ENCODE measurements at regions not wholly inside any gene's neighbourhood (a gene's known extent, or its start where the extent isn't known, plus 50 kb on each side); places are given as distances from the start of the nearest gene placed in this dataset.
"Not testable (repeated sequence)": the region's sequence is repeated elsewhere in the genome, so short reads cannot be mapped to it uniquely, and the experiment has no call there.

GRCh38 chr13:50484472-50485113, 358.9 kb downstream of the DLEU7 start:
- no peaks in the 10 kb centered on the region for H3K27me3 ChIP-seq (ENCODE audit: insufficient read depth, low read length)
- H3K27ac ChIP-seq (ENCODE audit: low read depth, low read length) = no peak overlapping the region
- H3K4me1 ChIP-seq (ENCODE audit: insufficient read depth, low read length) = no peaks in the 10 kb centered on the region
- no peak overlapping the region for H3K9ac ChIP-seq (ENCODE audit: low read depth, low read length)
- no peaks in the 10 kb centered on the region for H3K9me3 ChIP-seq (ENCODE audit: insufficient read depth, low read depth, low read length)
- no peaks in the 10 kb centered on the region for H3K36me3 ChIP-seq (ENCODE audit: insufficient read depth, low read length)
- no peak overlapping the region for H3K4me3 ChIP-seq (ENCODE audit: low read length)
- WGBS = 89% methylated on average over 12 of the region's 12 CpGs

GRCh38 chr13:50485979-50486935, 357.2 kb downstream of the DLEU7 start:
- H3K27ac ChIP-seq (ENCODE audit: low read depth, low read length) = no peak overlapping the region
- no peaks in the 10 kb centered on the region for H3K27me3 ChIP-seq (ENCODE audit: insufficient read depth, low read length)
- no peaks in the 10 kb centered on the region for H3K4me1 ChIP-seq (ENCODE audit: insufficient read depth, low read length)
- H3K36me3 ChIP-seq (ENCODE audit: insufficient read depth, low read length) = no peaks in the 10 kb centered on the region
- 80% methylated on average over 7 of the region's 8 CpGs for WGBS
- H3K9ac ChIP-seq (ENCODE audit: low read depth, low read length) = no peak overlapping the region
- H3K9me3 ChIP-seq (ENCODE audit: insufficient read depth, low read depth, low read length) = no peaks in the 10 kb centered on the region
- no peak overlapping the region for H3K4me3 ChIP-seq (ENCODE audit: low read length)

- no peaks in the 10 kb centered on the region for H3K9me3 ChIP-seq (ENCODE audit: insufficient read depth, low read depth, low read length)
- no peak overlapping the region for H3K27ac ChIP-seq (ENCODE audit: low read depth, low read length)
- H3K4me3 ChIP-seq (ENCODE audit: low read length) = no peak overlapping the region
- no peaks in the 10 kb centered on the region for H3K36me3 ChIP-seq (ENCODE audit: insufficient read depth, low read length)
- no peak overlapping the region for H3K9ac ChIP-seq (ENCODE audit: low read depth, low read length)
- 86% methylated on average over 3 of the region's 3 CpGs for WGBS
- H3K4me1 ChIP-seq (ENCODE audit: insufficient read depth, low read length) = no peaks in the 10 kb centered on the region
- no peaks in the 10 kb centered on the region for H3K27me3 ChIP-seq (ENCODE audit: insufficient read depth, low read length)
Observed at GRCh38 chr13:50493683-50494082, 349.8 kb downstream of the DLEU7 start.

GRCh38 chr13:50494138-50494537, 349.4 kb downstream of the DLEU7 start:
- Histone ChIP-seq H3K9ac (ENCODE audit: low read depth, low read length) (no peak overlapping the region), H3K4me3 (ENCODE audit: low read length) (no peak overlapping the region), H3K27me3 (ENCODE audit: insufficient read depth, low read length) (no peaks in the 10 kb centered on the region), H3K36me3 (ENCODE audit: insufficient read depth, low read length) (no peaks in the 10 kb centered on the region), H3K9me3 (ENCODE audit: insufficient read depth, low read depth, low read length) (no peaks in the 10 kb centered on the region), H3K27ac (ENCODE audit: low read depth, low read length) (no peak overlapping the region), H3K4me1 (ENCODE audit: insufficient read depth, low read length) (no peaks in the 10 kb centered on the region)
- 94% methylated on average over 2 of the region's 2 CpGs for WGBS

GRCh38 chr13:50503212-50503611, 340.3 kb downstream of the DLEU7 start:
- not testable (repeated sequence) for H3K4me3 ChIP-seq (ENCODE audit: low read length); H3K9me3 ChIP-seq (ENCODE audit: insufficient read depth, low read depth, low read length); H3K36me3 ChIP-seq (ENCODE audit: insufficient read depth, low read length); H3K4me1 ChIP-seq (ENCODE audit: insufficient read depth, low read length); H3K9ac ChIP-seq (ENCODE audit: low read depth, low read length); H3K27ac ChIP-seq (ENCODE audit: low read depth, low read length); H3K27me3 ChIP-seq (ENCODE audit: insufficient read depth, low read length)
- WGBS = no CpG with 5 or more reads among the region's 1 CpG

GRCh38 chr13:50509167-50509566, 334.3 kb downstream of the DLEU7 start:
- Histone ChIP-seq H3K9ac (ENCODE audit: low read depth, low read length) (no peak overlapping the region), H3K27ac (ENCODE audit: low read depth, low read length) (no peak overlapping the region), H3K36me3 (ENCODE audit: insufficient read depth, low read length) (no peaks in the 10 kb centered on the region), H3K4me1 (ENCODE audit: insufficient read depth, low read length) (no peaks in the 10 kb centered on the region), H3K9me3 (ENCODE audit: insufficient read depth, low read depth, low read length) (peaks cover 14% of the 10 kb centered on the region), H3K27me3 (ENCODE audit: insufficient read depth, low read length) (no peaks in the 10 kb centered on the region), H3K4me3 (ENCODE audit: low read length) (no peak overlapping the region)

GRCh38 chr13:50509771-50510441, 333.6 kb downstream of the DLEU7 start:
- WGBS = 90% methylated on average over 2 of the region's 2 CpGs

GRCh38 chr13:50510885-50511545, 332.5 kb downstream of the DLEU7 start:
- not testable (repeated sequence) for H3K4me1 ChIP-seq (ENCODE audit: insufficient read depth, low read length); H3K4me3 ChIP-seq (ENCODE audit: low read length); H3K27me3 ChIP-seq (ENCODE audit: insufficient read depth, low read length); H3K27ac ChIP-seq (ENCODE audit: low read depth, low read length); H3K9ac ChIP-seq (ENCODE audit: low read depth, low read length); H3K36me3 ChIP-seq (ENCODE audit: insufficient read depth, low read length)
- H3K9me3 ChIP-seq (ENCODE audit: insufficient read depth, low read depth, low read length) = peaks cover 14% of the 10 kb centered on the region
- 47% methylated on average over 1 of the region's 1 CpG for WGBS

More at GRCh38 chr13:50509771-50510441, 333.6 kb downstream of the DLEU7 start:
- no peaks in the 10 kb centered on the region for H3K27me3 ChIP-seq (ENCODE audit: insufficient read depth, low read length)
- H3K4me1 ChIP-seq (ENCODE audit: insufficient read depth, low read length) = no peaks in the 10 kb centered on the region
- H3K27ac ChIP-seq (ENCODE audit: low read depth, low read length) = no peak overlapping the region
- H3K4me3 ChIP-seq (ENCODE audit: low read length) = no peak overlapping the region
- peaks cover 14% of the 10 kb centered on the region for H3K9me3 ChIP-seq (ENCODE audit: insufficient read depth, low read depth, low read length)
- no peak overlapping the region for H3K9ac ChIP-seq (ENCODE audit: low read depth, low read length)
- H3K36me3 ChIP-seq (ENCODE audit: insufficient read depth, low read length) = no peaks in the 10 kb centered on the region

GRCh38 chr13:50511877-50512341, 331.6 kb downstream of the DLEU7 start:
- peaks cover 14% of the 10 kb centered on the region for H3K9me3 ChIP-seq (ENCODE audit: insufficient read depth, low read depth, low read length)
- H3K36me3 ChIP-seq (ENCODE audit: insufficient read depth, low read length) = no peaks in the 10 kb centered on the region
- no peak overlapping the region for H3K9ac ChIP-seq (ENCODE audit: low read depth, low read length)
- H3K27ac ChIP-seq (ENCODE audit: low read depth, low read length) = no peak overlapping the region
- H3K27me3 ChIP-seq (ENCODE audit: insufficient read depth, low read length) = no peaks in the 10 kb centered on the region
- WGBS = 93% methylated on average over 4 of the region's 4 CpGs
- no peak overlapping the region for H3K4me3 ChIP-seq (ENCODE audit: low read length)
- no peaks in the 10 kb centered on the region for H3K4me1 ChIP-seq (ENCODE audit: insufficient read depth, low read length)

- Histone ChIP-seq H3K36me3 (ENCODE audit: insufficient read depth, low read length) (no peaks in the 10 kb centered on the region), H3K9me3 (ENCODE audit: insufficient read depth, low read depth, low read length) (peaks cover 14% of the 10 kb centered on the region), H3K27me3 (ENCODE audit: insufficient read depth, low read length) (no peaks in the 10 kb centered on the region), H3K4me3 (ENCODE audit: low read length) (no peak overlapping the region), H3K9ac (ENCODE audit: low read depth, low read length) (no peak overlapping the region), H3K27ac (ENCODE audit: low read depth, low read length) (no peak overlapping the region), H3K4me1 (ENCODE audit: insufficient read depth, low read length) (no peaks in the 10 kb centered on the region)
- 81% methylated on average over 11 of the region's 12 CpGs for WGBS
Observed at GRCh38 chr13:50512474-50513299, 330.8 kb downstream of the DLEU7 start.
